BJ (cell line): ENCODE measurements at regions not wholly inside any gene's neighbourhood (a gene's known extent, or its start where the extent isn't known, plus 50 kb on each side); places are given as distances from the start of the nearest gene placed in this dataset.
A peak's percentile ranks its signal among the peaks of the same experiment; 100 is the strongest.

Source experiments
- CTCF ChIA-PET: fragments of 350-600 bp; formaldehyde crosslinking; extraction: SDS; loops from one replicate; lab custom pipeline; 2021; ENCODE audit warnings: antibody characterized with exemption, inconsistent platforms; lab: Yijun Ruan, JAX
- POLR2A ChIA-PET: fragments of 300-600 bp; sonication (Branson Sonifier 250); formaldehyde crosslinking; extraction: SDS; loops from one replicate; lab custom pipeline; 2021; ENCODE audit warnings: antibody characterized with exemption; lab: Charles Lee
- DNase-seq: peaks from one replicate; pipeline ENCODE4 v3.0.0-alpha.2; 2011; ENCODE audit warnings: low read depth
- H3K27me3 ChIP-seq: 2 replicates; pipeline ENCODE4 v1.6.0; 2011; ENCODE audit warnings: low read length; ENCODE audit not compliant: control insufficient read depth, insufficient read depth
- H3K36me3 ChIP-seq: 2 replicates; pipeline ENCODE4 v1.5.1; 2011; ENCODE audit warnings: low read length; ENCODE audit not compliant: control insufficient read depth, insufficient read depth
- H3K4me3 ChIP-seq: 2 replicates; pipeline ENCODE4 v1.5.1; 2011; ENCODE audit warnings: low read depth, mild to moderate bottlenecking, control low read depth, low read length
- CTCF ChIP-seq: IDR thresholded peaks from 2 replicates; pipeline ENCODE4 v1.5.1; 2011; ENCODE audit warnings: low read depth, mild to moderate bottlenecking, control low read depth, inconsistent platforms, low read length, moderate library complexity; ENCODE audit not compliant: insufficient read depth

- CTCF ChIA-PET, result no interaction called here
- Histone ChIP-seq H3K4me3 (no peak overlapping the region), H3K36me3 (no peaks in the 10 kb centered on the region), H3K27me3 (peaks cover 3% of the 10 kb centered on the region; the same call in 1 of the 2 replicates)
- no peak for DNase-seq
- POLR2A ChIA-PET, result no interaction called here
- TF ChIP-seq CTCF, result no peak
Observed at GRCh38 chr5:13640270-13640669, 304.2 kb downstream of the DNAH5 start.

GRCh38 chr5:13632676-13633075 lies 311.8 kb downstream of the DNAH5 start:
- ChIA-PET CTCF (interaction anchor here (0.6 kb wide), 1 partner anchor 114 kb away, joined by 4 read pairs; no protein-coding TSS in a partner anchor), POLR2A (no interaction called here)
- Histone ChIP-seq H3K36me3 (no peaks in the 10 kb centered on the region), H3K4me3 (no peak overlapping the region), H3K27me3 (no peaks in the 10 kb centered on the region)
- TF ChIP-seq CTCF, result no peak
- DNase-seq, result peak; percentile 46

- ChIA-PET POLR2A (no interaction called here), CTCF (no interaction called here)
- no peaks in the 10 kb centered on the region for H3K36me3 ChIP-seq
- no peaks in the 10 kb centered on the region for H3K27me3 ChIP-seq
- TF ChIP-seq CTCF, result no peak
- no peak for DNase-seq
- H3K4me3 ChIP-seq, result no peak overlapping the region
Observed at GRCh38 chr5:13629218-13629617, 315.3 kb downstream of the DNAH5 start.

- DNase-seq, result no peak
- ChIA-PET POLR2A (no interaction called here), CTCF (interaction anchor here (0.6 kb wide), 1 partner anchor 697 kb away, joined by 3 read pairs; no protein-coding TSS in a partner anchor)
Observed at GRCh38 chr5:13627673-13628454, 316.6 kb downstream of the DNAH5 start.

More at GRCh38 chr5:13627673-13628454, 316.6 kb downstream of the DNAH5 start:
- H3K27me3 ChIP-seq, result no peaks in the 10 kb centered on the region
- no peaks in the 10 kb centered on the region for H3K36me3 ChIP-seq
- H3K4me3 ChIP-seq, result no peak overlapping the region
- no peak for TF ChIP-seq CTCF
